GM12865 (cell line): ENCODE measurements at regions not wholly inside any gene's neighbourhood (a gene's known extent, or its start where the extent isn't known, plus 50 kb on each side); places are given as distances from the start of the nearest gene placed in this dataset.

Experiments
- DNase-seq: peaks from one replicate; pipeline ENCODE4 v3.0.0; 2010; ENCODE audit warnings: low read depth
- H3K4me3 ChIP-seq: 2 replicates; pipeline ENCODE4 v1.5.1; 2011; ENCODE audit warnings: mild to moderate bottlenecking, low read depth, low read length, control low read depth
- TF ChIP-seq, protein P1 (sequence below): IDR thresholded peaks from 2 replicates; pipeline ENCODE4 v1.5.1; 2011; ENCODE audit warnings: low read length, control low read depth, low read depth, inconsistent platforms; ENCODE audit not compliant: insufficient read depth; ENCODE audit errors: missing control alignments

GRCh38 chr4:56271131-56271530 lies 116.2 kb downstream of the AASDH start:
- TF ChIP-seq, protein P1, sequence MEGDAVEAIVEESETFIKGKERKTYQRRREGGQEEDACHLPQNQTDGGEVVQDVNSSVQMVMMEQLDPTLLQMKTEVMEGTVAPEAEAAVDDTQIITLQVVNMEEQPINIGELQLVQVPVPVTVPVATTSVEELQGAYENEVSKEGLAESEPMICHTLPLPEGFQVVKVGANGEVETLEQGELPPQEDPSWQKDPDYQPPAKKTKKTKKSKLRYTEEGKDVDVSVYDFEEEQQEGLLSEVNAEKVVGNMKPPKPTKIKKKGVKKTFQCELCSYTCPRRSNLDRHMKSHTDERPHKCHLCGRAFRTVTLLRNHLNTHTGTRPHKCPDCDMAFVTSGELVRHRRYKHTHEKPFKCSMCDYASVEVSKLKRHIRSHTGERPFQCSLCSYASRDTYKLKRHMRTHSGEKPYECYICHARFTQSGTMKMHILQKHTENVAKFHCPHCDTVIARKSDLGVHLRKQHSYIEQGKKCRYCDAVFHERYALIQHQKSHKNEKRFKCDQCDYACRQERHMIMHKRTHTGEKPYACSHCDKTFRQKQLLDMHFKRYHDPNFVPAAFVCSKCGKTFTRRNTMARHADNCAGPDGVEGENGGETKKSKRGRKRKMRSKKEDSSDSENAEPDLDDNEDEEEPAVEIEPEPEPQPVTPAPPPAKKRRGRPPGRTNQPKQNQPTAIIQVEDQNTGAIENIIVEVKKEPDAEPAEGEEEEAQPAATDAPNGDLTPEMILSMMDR: no peak
- DNase-seq: no peak
- no peak overlapping the region for H3K4me3 ChIP-seq

DNA sequence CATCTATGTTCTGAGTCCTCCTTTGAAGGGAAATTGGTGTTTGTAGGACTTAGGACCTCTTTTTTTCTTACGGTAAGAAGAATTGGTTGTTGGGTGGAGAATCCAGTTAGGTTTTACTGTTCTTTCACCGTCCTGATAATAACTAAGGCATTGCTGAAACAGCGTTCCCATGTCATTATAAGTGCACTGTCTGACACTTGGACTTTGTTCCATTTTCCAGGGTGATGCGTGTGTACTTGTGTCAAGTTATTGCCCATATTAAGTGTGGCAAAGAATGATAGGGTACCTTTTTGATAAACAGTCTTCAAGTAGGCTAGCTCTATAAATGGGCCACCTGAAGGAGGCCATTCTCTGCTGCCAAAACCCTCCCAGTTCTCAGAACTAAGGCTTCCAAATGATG lies 119.7 kb downstream of the AASDH start:
- H3K4me3 ChIP-seq: no peak overlapping the region
- TF ChIP-seq, protein P1: no peak
- no peak for DNase-seq

DNA sequence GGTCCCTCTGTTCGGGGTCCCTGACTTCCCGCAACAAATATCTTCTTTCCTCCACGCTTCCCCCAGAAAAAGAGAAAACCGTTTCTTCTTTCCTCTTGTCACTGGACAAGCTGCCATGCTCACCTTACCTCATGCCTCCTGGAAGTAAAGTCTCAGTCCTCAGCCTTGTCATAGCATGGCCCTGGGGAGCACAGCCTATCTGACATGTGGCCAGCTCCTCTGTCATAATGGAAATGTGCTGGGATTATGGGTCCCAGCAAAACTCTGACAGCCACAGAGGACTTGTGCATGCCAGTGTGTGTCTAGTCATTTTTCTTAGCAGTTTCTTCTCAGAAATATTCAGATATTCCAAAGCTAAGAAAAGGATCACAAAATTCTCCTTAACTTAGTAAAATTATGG lies 122.4 kb downstream of the AASDH start:
- DNase-seq: no peak
- H3K4me3 ChIP-seq: no peak overlapping the region
- TF ChIP-seq, protein P1: no peak

- TF ChIP-seq, protein P1: no peak
- DNase-seq: peak; percentile 18
- H3K4me3 ChIP-seq: no peak overlapping the region
Measured at GRCh38 chr4:56261027-56261426, 126.3 kb downstream of the AASDH start.

- DNase-seq: no peak
- TF ChIP-seq, protein P1: no peak
- no peak overlapping the region for H3K4me3 ChIP-seq
Measured at GRCh38 chr4:56260320-56260719, 127.0 kb downstream of the AASDH start.

DNA sequence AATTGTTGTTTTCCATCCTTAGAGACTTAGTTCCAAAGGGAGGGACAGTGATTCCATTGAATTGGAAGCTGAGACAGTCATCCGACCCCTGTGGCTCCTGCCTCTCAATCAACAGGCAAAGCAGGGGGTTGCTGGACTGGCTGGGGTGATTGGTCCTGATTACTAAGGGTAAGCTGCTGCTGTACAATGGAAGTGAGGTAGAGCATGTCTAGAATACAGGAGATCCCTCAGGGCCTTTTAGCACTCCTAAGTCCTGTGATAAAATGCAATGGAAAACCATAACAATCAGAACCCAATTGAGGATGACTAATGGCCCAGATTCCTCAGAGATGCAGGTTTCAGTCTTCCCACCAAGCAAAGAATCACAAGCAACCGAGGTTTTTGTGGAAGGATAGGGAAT lies 127.6 kb downstream of the AASDH start:
- no peak for DNase-seq
- TF ChIP-seq, protein P1: no peak
- no peak overlapping the region for H3K4me3 ChIP-seq

DNA sequence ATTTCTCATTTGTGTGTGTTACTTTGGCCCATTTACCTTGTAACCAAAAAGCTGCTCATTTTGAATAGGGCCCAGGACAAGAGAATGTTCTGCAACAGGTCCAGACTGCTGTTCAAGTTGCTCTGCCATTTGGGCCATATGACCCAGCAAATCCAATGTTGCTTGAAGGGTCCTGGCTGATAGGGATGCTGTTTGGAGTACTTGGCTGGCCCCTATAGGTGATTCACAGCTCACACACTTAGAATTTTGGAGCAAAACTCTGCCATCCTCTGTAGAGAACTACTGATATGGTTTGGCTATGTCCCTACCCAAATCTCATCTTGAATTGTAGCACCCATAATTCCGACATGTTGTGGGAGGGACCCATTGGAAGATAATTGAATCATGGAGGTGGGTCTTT lies 131.5 kb downstream of the AASDH start:
- no peak for DNase-seq
- TF ChIP-seq, protein P1: no peak
- no peak overlapping the region for H3K4me3 ChIP-seq
